CD4-positive, alpha-beta T cell (primary cell): ENCODE measurements at regions not wholly inside any gene's neighbourhood (a gene's known extent, or its start where the extent isn't known, plus 50 kb on each side); places are given as distances from the start of the nearest gene placed in this dataset.

Experiments used
- ATAC-seq: fragments of 200-7000 bp; cut with Tn5 transposase; one replicate; pipeline ENCODE4 v1.10.0; 2022; ENCODE audit warnings: mild to moderate bottlenecking; ENCODE audit not compliant: poor library complexity
- CTCF ChIA-PET: fragments of 350-600 bp; sonication (Branson Sonifier 250); formaldehyde crosslinking; loops from one replicate; lab custom pipeline; 2021; ENCODE audit warnings: antibody characterized with exemption, inconsistent platforms; lab: Charles Lee
- POLR2A ChIA-PET: fragments of 350-600 bp; sonication (Branson Sonifier 250); formaldehyde crosslinking; loops from one replicate; lab custom pipeline; 2021; ENCODE audit warnings: antibody characterized with exemption, inconsistent platforms; lab: Charles Lee
- DNase-seq, 14 experiments: peaks; one replicate each; pipeline ENCODE4 v3.0.0-alpha.2; 2013 to 2020; ENCODE audit warnings: mixed read lengths in 2 of 14
- H3K27ac ChIP-seq, 2 donors: one replicate each; pipeline versions ENCODE4 v1.5.1 to v1.7.0; 2013; ENCODE audit warnings: low read length in 2 of 2, low read depth in 1 of 2, mild to moderate bottlenecking in 1 of 2
- H3K27me3 ChIP-seq, 2 experiments: 1 replicate in 1 of 2; 2 replicates in 1 of 2; pipeline versions ENCODE4 v1.6.1 to v1.7.0; 2013; ENCODE audit warnings: low read length in 2 of 2, control low read depth in 1 of 2, mild to moderate bottlenecking in 1 of 2, moderate library complexity in 1 of 2; ENCODE audit not compliant: insufficient read depth in 2 of 2, control insufficient read depth in 1 of 2
- H3K36me3 ChIP-seq: one replicate; pipeline ENCODE4 v1.6.1; 2013; ENCODE audit warnings: low read length, control low read depth; ENCODE audit not compliant: insufficient read depth
- H3K4me1 ChIP-seq: one replicate; pipeline ENCODE4 v1.6.1; 2013; ENCODE audit warnings: low read length, control low read depth; ENCODE audit not compliant: insufficient read depth
- H3K4me3 ChIP-seq: one replicate; pipeline ENCODE4 v1.5.1; 2013; ENCODE audit warnings: mild to moderate bottlenecking, low read length, moderate library complexity
- H3K9me3 ChIP-seq, 2 experiments: 1 replicate in 1 of 2; 2 replicates in 1 of 2; pipeline versions ENCODE4 v1.6.1 to v1.7.0; 2013; ENCODE audit warnings: low read length in 2 of 2, mild to moderate bottlenecking in 2 of 2, control low read depth in 1 of 2, moderate library complexity in 1 of 2; ENCODE audit not compliant: control insufficient read depth in 1 of 2, insufficient read depth in 1 of 2
- H3K27ac Mint-ChIP-seq: one replicate; pipeline ENCODE4 v1.8.0; 2020; ENCODE audit warnings: mixed read lengths
- H3K27me3 Mint-ChIP-seq: one replicate; pipeline ENCODE4 v1.8.0; 2021; ENCODE audit warnings: mixed read lengths
- H3K36me3 Mint-ChIP-seq: one replicate; pipeline ENCODE4 v1.8.0; 2021; ENCODE audit warnings: low read depth, mixed read lengths
- H3K4me1 Mint-ChIP-seq: one replicate; pipeline ENCODE4 v1.8.0; 2021; ENCODE audit warnings: low read depth, mixed read lengths
- H3K4me3 Mint-ChIP-seq: one replicate; pipeline ENCODE4 v1.8.0; 2020; ENCODE audit warnings: mild to moderate bottlenecking, mixed read lengths
- H3K9me3 Mint-ChIP-seq: one replicate; pipeline ENCODE4 v1.8.0; 2020; ENCODE audit warnings: mixed read lengths
- intact Hi-C, 2 experiments: fragments of 100-400 bp; cut with DNase I in 1 of 2; cut with micrococcal nuclease in 1 of 2; formaldehyde crosslinking; loops; one replicate each; pipeline versions ENCODE4 v1.15.1 to v1.9.0; 2023 to 2025; cut with DNase I, micrococcal nuclease
- TF ChIP-seq, protein P1 (sequence below): fragments of 200-600 bp; IDR thresholded peaks from one replicate; pipeline ENCODE4 v1.8.0; 2022; ENCODE audit warnings: antibody characterized with exemption, mild to moderate bottlenecking

DNA sequence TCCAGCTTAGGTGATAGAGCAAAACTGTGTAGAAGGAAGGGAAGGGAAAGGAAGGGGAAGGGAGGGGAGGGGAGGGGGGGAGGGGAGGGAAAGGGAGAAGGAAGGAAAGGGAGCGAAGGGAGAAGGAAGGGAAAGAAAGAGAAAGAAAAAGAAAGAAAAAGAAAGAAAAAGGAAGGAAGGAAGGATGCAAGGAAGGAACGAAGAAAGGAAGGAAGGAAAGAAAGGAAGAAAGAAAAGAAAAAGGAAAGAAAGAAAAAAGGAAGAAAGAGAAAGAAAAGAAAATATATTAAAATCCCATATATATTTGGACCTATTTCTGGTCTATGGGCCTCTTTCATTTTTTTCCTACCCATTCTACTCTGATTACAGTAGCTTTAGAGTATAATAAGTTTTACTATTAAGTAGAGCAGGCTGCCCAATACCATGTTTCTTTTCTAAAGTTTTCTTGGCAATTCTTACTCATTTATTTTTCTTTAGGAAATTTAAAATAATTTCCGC lies 229.1 kb downstream of the AUH start:
- Mint-ChIP-seq H3K27ac (no peak overlapping the region), H3K27me3 (no peaks in the 10 kb centered on the region), H3K36me3 (no peaks in the 10 kb centered on the region), H3K4me1 (peaks cover 5% of the 10 kb centered on the region), H3K4me3 (no peak overlapping the region), H3K9me3 (no peaks in the 10 kb centered on the region)
- ATAC-seq: no peak
- no peak for DNase-seq
- H3K27ac ChIP-seq: no peak overlapping the region
- CTCF ChIA-PET: no interaction called here
- TF ChIP-seq, protein P1, sequence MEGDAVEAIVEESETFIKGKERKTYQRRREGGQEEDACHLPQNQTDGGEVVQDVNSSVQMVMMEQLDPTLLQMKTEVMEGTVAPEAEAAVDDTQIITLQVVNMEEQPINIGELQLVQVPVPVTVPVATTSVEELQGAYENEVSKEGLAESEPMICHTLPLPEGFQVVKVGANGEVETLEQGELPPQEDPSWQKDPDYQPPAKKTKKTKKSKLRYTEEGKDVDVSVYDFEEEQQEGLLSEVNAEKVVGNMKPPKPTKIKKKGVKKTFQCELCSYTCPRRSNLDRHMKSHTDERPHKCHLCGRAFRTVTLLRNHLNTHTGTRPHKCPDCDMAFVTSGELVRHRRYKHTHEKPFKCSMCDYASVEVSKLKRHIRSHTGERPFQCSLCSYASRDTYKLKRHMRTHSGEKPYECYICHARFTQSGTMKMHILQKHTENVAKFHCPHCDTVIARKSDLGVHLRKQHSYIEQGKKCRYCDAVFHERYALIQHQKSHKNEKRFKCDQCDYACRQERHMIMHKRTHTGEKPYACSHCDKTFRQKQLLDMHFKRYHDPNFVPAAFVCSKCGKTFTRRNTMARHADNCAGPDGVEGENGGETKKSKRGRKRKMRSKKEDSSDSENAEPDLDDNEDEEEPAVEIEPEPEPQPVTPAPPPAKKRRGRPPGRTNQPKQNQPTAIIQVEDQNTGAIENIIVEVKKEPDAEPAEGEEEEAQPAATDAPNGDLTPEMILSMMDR: no peak
- H3K4me3 ChIP-seq: no peak overlapping the region
- no peaks in the 10 kb centered on the region for H3K27me3 ChIP-seq
- intact Hi-C loops: loop anchor here in 1 of 2 experiments (10.0 kb wide), 1 partner anchor 62 kb away; no protein-coding TSS in a partner anchor
- H3K9me3 ChIP-seq: no peaks in the 10 kb centered on the region
- H3K4me1 ChIP-seq: peaks cover 5% of the 10 kb centered on the region
- H3K36me3 ChIP-seq: no peaks in the 10 kb centered on the region
- POLR2A ChIA-PET: no interaction called here

DNA sequence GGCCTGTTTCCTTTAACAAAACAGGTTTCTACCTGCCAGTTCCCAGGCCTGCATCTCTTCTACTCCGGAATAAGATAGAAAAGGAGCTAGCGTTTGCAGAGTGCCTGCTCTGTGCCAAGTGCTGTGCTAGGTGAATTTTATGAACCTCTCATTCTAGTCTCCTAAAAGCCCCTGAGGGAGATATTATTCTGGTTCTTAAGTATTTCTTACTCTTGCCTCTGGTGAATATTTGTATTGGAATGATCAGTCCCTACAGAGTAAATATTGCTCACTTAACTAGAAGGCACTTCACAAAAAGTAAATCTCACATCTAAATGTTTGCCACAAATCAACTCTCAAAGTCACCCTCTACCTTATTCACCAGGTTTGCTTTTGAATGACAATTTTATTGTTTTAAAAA lies 227.1 kb downstream of the AUH start:
- no peak overlapping the region for H3K27ac Mint-ChIP-seq
- no peak overlapping the region for H3K4me3 Mint-ChIP-seq

DNA sequence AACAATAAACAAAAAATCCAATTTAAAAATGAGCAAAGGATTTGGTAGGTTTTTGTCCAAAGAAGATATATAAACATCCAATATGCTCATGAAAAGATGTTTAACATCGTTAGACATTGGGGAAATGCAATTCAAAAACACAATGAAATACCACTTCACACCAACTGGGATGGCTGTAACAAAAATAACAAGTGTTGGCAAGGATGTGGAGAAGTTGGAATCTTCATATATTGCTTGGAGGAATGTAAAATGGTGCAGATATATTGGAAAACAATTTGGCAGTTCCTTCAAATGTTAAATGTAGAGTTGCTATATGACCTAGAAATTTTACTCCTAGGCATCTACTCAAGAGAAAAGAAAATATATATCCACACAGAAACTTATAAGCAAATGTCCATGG lies 224.3 kb downstream of the AUH start:
- Histone ChIP-seq H3K27ac (no peak overlapping the region), H3K4me1 (no peaks in the 10 kb centered on the region), H3K36me3 (no peaks in the 10 kb centered on the region), H3K4me3 (no peak overlapping the region), H3K9me3 (no peaks in the 10 kb centered on the region), H3K27me3 (no peaks in the 10 kb centered on the region)
- intact Hi-C loops: loop anchor here in 1 of 2 experiments (10.0 kb wide), 1 partner anchor 57 kb away; no protein-coding TSS in a partner anchor
- Mint-ChIP-seq H3K9me3 (no peaks in the 10 kb centered on the region), H3K27me3 (no peaks in the 10 kb centered on the region), H3K4me1 (no peaks in the 10 kb centered on the region), H3K27ac (no peak overlapping the region), H3K36me3 (no peaks in the 10 kb centered on the region), H3K4me3 (no peak overlapping the region)
- TF ChIP-seq, protein P1: no peak
- POLR2A ChIA-PET: no interaction called here
- CTCF ChIA-PET: no interaction called here
- ATAC-seq: no peak
- DNase-seq: no peak

More for the DNA sequence above, 227.1 kb downstream of the AUH start:
- no peaks in the 10 kb centered on the region for H3K9me3 ChIP-seq
- ATAC-seq (no peak), DNase-seq (no peak)
- H3K4me1 ChIP-seq: peaks cover 5% of the 10 kb centered on the region
- CTCF ChIA-PET: interaction anchor here (0.5 kb wide), 1 partner anchor 498 kb away, joined by 4 read pairs; no protein-coding TSS in a partner anchor
- H3K27ac ChIP-seq: no peak overlapping the region
- H3K36me3 Mint-ChIP-seq: no peaks in the 10 kb centered on the region
- no peaks in the 10 kb centered on the region for H3K27me3 ChIP-seq
- H3K4me1 Mint-ChIP-seq: peaks cover 5% of the 10 kb centered on the region
- no peaks in the 10 kb centered on the region for H3K9me3 Mint-ChIP-seq
- H3K27me3 Mint-ChIP-seq: no peaks in the 10 kb centered on the region
- H3K4me3 ChIP-seq: no peak overlapping the region
- H3K36me3 ChIP-seq: no peaks in the 10 kb centered on the region
- intact Hi-C loops: loop anchor here in 1 of 2 experiments (10.0 kb wide), 1 partner anchor 60 kb away; no protein-coding TSS in a partner anchor
- TF ChIP-seq, protein P1: no peak
- POLR2A ChIA-PET: no interaction called here
